ENCODE measurements at regions not wholly inside any gene's neighbourhood (a gene's known extent, or its start where the extent isn't known, plus 50 kb on each side); places are given as distances from the start of the nearest gene placed in this dataset.

- TF ChIP-seq CTCF (IDR thresholded peaks at IDR 0.05) (no peak), REST (IDR thresholded peaks at IDR 0.05) (no peak), CBX8 (IDR thresholded peaks at IDR 0.05) (no peak), USF2 (IDR thresholded peaks at IDR 0.05) (no peak), POLR2A (IDR thresholded peaks at IDR 0.05; ENCODE audit: low read length) (no peak), ZSCAN20 (CRISPR knock-in tag; IDR thresholded peaks at IDR 0.05) (no peak), POLR2AphosphoS2 (conservative IDR thresholded peaks at IDR 0.05; ENCODE audit: low read length) (no peak), HEYL (CRISPR knock-in tag; IDR thresholded peaks at IDR 0.05) (no peak), CEBPB (IDR thresholded peaks at IDR 0.05) (no peak)
Observed at GRCh38 chr3:80549173-80549572, 781.4 kb upstream of the ROBO1 start.

All from A549 (cell line).